ENCODE measurements at regions not wholly inside any gene's neighbourhood (a gene's known extent, or its start where the extent isn't known, plus 50 kb on each side); places are given as distances from the start of the nearest gene placed in this dataset.

- no peak for TF ChIP-seq CTCF (IDR thresholded peaks at IDR 0.05)
- no peak for TF ChIP-seq POLR2A (IDR thresholded peaks at IDR 0.05)
These were observed 227.9 kb downstream of the TEX29 start for GRCh38 chr13:111548301-111548700.
